Esophagus muscularis mucosa (tissue), 3 donors: ENCODE measurements at regions not wholly inside any gene's neighbourhood (a gene's known extent, or its start where the extent isn't known, plus 50 kb on each side); places are given as distances from the start of the nearest gene placed in this dataset.

Experiments used
- POLR2AphosphoS5 ChIP-seq, 2 donors: sonication (generic); formaldehyde crosslinking; IDR thresholded peaks; one replicate each; pipeline ENCODE4 v1.6.1; 2017; ENCODE audit warnings: antibody characterized with exemption in 2 of 2
- TF ChIP-seq, protein P1 (sequence below), 3 experiments: fragments of 200-600 bp in 2 of 3; fragments of 450-650 bp in 1 of 3; sonication (generic) in 2 of 3; IDR thresholded peaks; one replicate each; pipeline ENCODE4 v1.5.1; 2017 to 2019; ENCODE audit warnings: antibody characterized with exemption in 3 of 3, mild to moderate bottlenecking in 2 of 3, moderate library complexity in 1 of 3

DNA sequence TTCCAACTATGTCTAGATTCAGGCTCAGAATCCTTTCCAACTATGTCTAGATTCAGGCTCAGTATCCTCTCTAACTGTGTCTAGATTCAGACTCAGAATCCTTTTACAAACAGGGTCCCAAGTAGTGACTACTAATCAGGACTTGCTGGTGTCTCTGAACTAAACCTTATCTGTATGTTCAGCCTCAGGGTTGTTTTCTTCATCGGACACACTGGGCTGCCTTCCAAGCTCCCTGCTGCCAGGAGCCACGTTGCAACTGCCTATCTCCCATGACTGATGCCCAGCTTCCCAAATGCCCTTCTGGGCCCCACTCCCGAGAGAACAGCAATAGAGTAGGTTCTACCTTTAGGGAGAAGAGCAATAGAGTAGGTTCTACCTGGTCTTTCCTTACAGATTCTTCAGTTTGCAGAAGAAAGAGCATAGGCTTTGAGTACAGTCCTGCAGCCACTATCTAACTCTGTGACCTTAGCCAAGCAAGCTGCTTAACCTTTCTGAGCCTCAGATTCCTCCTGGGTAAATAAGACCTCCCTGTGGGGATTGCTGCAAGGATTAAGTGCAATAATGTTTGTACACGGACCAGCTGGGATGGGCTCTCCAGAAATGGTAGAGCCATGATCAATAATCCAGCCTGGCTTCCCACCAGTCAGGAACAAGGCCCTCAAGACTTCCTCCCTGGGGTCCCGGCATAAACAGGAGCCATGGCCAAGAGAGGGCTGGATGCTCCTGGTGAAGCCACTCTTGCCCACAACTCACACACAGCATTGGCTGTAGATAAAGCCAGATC is 61.5 kb downstream of the ZIC5 start:
- no peak for TF ChIP-seq POLR2AphosphoS5 (IDR thresholded peaks at IDR 0.05)
- TF ChIP-seq, protein P1, sequence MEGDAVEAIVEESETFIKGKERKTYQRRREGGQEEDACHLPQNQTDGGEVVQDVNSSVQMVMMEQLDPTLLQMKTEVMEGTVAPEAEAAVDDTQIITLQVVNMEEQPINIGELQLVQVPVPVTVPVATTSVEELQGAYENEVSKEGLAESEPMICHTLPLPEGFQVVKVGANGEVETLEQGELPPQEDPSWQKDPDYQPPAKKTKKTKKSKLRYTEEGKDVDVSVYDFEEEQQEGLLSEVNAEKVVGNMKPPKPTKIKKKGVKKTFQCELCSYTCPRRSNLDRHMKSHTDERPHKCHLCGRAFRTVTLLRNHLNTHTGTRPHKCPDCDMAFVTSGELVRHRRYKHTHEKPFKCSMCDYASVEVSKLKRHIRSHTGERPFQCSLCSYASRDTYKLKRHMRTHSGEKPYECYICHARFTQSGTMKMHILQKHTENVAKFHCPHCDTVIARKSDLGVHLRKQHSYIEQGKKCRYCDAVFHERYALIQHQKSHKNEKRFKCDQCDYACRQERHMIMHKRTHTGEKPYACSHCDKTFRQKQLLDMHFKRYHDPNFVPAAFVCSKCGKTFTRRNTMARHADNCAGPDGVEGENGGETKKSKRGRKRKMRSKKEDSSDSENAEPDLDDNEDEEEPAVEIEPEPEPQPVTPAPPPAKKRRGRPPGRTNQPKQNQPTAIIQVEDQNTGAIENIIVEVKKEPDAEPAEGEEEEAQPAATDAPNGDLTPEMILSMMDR (IDR thresholded peaks at IDR 0.05): no peak
